CD14-positive monocyte (primary cell): ENCODE measurements at regions not wholly inside any gene's neighbourhood (a gene's known extent, or its start where the extent isn't known, plus 50 kb on each side); places are given as distances from the start of the nearest gene placed in this dataset.

Experiments
- DNase-seq, 3 donors: peaks; one replicate each; pipeline ENCODE4 v3.0.0-alpha.2; 2011 to 2022
- H2AFZ ChIP-seq: 2 replicates; pipeline ENCODE4 v1.6.0; 2012; ENCODE audit warnings: mild to moderate bottlenecking, low read depth, low read length, inconsistent platforms; ENCODE audit not compliant: insufficient read depth, poor library complexity, severe bottlenecking
- H3K27ac ChIP-seq, 2 donors: 1 replicate in 1 of 2; 2 replicates in 1 of 2; pipeline ENCODE4 v1.5.1; 2012 to 2013; ENCODE audit warnings: low read length in 2 of 2, control low read depth in 1 of 2, inconsistent platforms in 1 of 2, low read depth in 1 of 2, mild to moderate bottlenecking in 1 of 2
- H3K27me3 ChIP-seq, 2 donors: one replicate each; pipeline versions ENCODE4 v1.6.0 to v1.6.1; 2011 to 2013; ENCODE audit warnings: low read length in 2 of 2; ENCODE audit not compliant: control insufficient read depth in 2 of 2, insufficient read depth in 2 of 2
- H3K36me3 ChIP-seq, 2 donors: replicated peaks in 1 of 2; 1 replicate in 1 of 2; 2 replicates in 1 of 2; pipeline versions ENCODE4 v1.5.1 to v1.6.1; 2012 to 2013; ENCODE audit warnings: low read length in 2 of 2, control low read depth in 1 of 2, inconsistent platforms in 1 of 2, mild to moderate bottlenecking in 1 of 2; ENCODE audit not compliant: insufficient read depth in 2 of 2, control insufficient read depth in 1 of 2
- H3K4me1 ChIP-seq, 2 donors: 1 replicate in 1 of 2; 2 replicates in 1 of 2; pipeline versions ENCODE4 v1.5.1 to v1.6.1; 2012 to 2013; ENCODE audit warnings: low read length in 2 of 2, control low read depth in 1 of 2, inconsistent platforms in 1 of 2, mild to moderate bottlenecking in 1 of 2, moderate library complexity in 1 of 2; ENCODE audit not compliant: insufficient read depth in 2 of 2, control insufficient read depth in 1 of 2
- H3K4me2 ChIP-seq: replicated peaks from 2 replicates; pipeline ENCODE3; 2012; ENCODE audit warnings: low read length, moderate library complexity, mild to moderate bottlenecking; ENCODE audit not compliant: poor library complexity, severe bottlenecking; ENCODE audit errors: extremely low read depth
- H3K4me3 ChIP-seq, 3 experiments: fragments of 200-600 bp in 1 of 3; sonication (generic) in 1 of 3; replicated peaks in 1 of 3; 1 replicate in 2 of 3; 2 replicates in 1 of 3; pipeline ENCODE4 v1.5.1; 2011 to 2013; ENCODE audit warnings: low read length in 3 of 3, mild to moderate bottlenecking in 3 of 3, control low read depth in 2 of 3, low read depth in 2 of 3, inconsistent platforms in 1 of 3, moderate library complexity in 1 of 3
- H3K79me2 ChIP-seq: 2 replicates; pipeline ENCODE4 v1.6.0; 2012; ENCODE audit warnings: mild to moderate bottlenecking, control low read depth, inconsistent platforms, low read length, moderate library complexity; ENCODE audit not compliant: insufficient read depth
- H3K9ac ChIP-seq: 2 replicates; pipeline ENCODE4 v1.6.0; 2017; ENCODE audit warnings: low read length, mild to moderate bottlenecking; ENCODE audit not compliant: insufficient read depth, poor library complexity, severe bottlenecking
- H3K9me3 ChIP-seq, 2 donors: replicated peaks in 1 of 2; 1 replicate in 1 of 2; 2 replicates in 1 of 2; pipeline versions ENCODE4 v1.5.1 to v1.6.1; 2012 to 2013; ENCODE audit warnings: low read length in 2 of 2, control low read depth in 1 of 2; ENCODE audit not compliant: control insufficient read depth in 1 of 2, insufficient read depth in 1 of 2
- H4K20me1 ChIP-seq: 2 replicates; pipeline ENCODE4 v1.6.0; 2012; ENCODE audit warnings: mild to moderate bottlenecking, low read length, control low read depth, moderate library complexity; ENCODE audit not compliant: insufficient read depth
- H3K27ac Mint-ChIP-seq, 7 donors: one replicate each; pipeline ENCODE4 v1.8.0; 2020; ENCODE audit warnings: mild to moderate bottlenecking in 7 of 7, mixed read lengths in 7 of 7, moderate library complexity in 6 of 7, inconsistent platforms in 2 of 7
- H3K27me3 Mint-ChIP-seq, 3 donors: one replicate each; pipeline ENCODE4 v1.8.0; 2021 to 2022; ENCODE audit warnings: low read depth in 3 of 3, mild to moderate bottlenecking in 3 of 3, mixed read lengths in 3 of 3, moderate library complexity in 3 of 3, inconsistent platforms in 1 of 3
- H3K36me3 Mint-ChIP-seq, 2 donors: one replicate each; pipeline ENCODE4 v1.8.0; 2020; ENCODE audit warnings: mixed read lengths in 2 of 2, inconsistent platforms in 1 of 2, mild to moderate bottlenecking in 1 of 2
- H3K4me1 Mint-ChIP-seq: one replicate; pipeline ENCODE4 v1.8.0; 2020; ENCODE audit warnings: mild to moderate bottlenecking, mixed read lengths
- H3K4me3 Mint-ChIP-seq, 2 donors: one replicate each; pipeline ENCODE4 v1.8.0; 2020; ENCODE audit warnings: mild to moderate bottlenecking in 2 of 2, mixed read lengths in 2 of 2, moderate library complexity in 1 of 2
- H3K9me3 Mint-ChIP-seq, 7 donors: one replicate each; pipeline ENCODE4 v1.8.0; 2020 to 2022; ENCODE audit warnings: mixed read lengths in 7 of 7, mild to moderate bottlenecking in 6 of 7, moderate library complexity in 6 of 7, inconsistent platforms in 2 of 7
- WGBS: methylation state at CpG from one replicate; pipeline ENCODE4 v1.1.5; 2013; ENCODE audit warnings: missing lambda C conversion rate; ENCODE audit not compliant: insufficient coverage; 5-methylcytosine and 5-hydroxymethylcytosine counted together
- intact Hi-C, 2 donors: fragments of 100-400 bp; cut with micrococcal nuclease; formaldehyde crosslinking; loops; one replicate each; pipeline versions ENCODE4 v1.15.0 to v1.15.1; 2023
- TF ChIP-seq, protein P1 (sequence below): fragments of 200-600 bp; IDR thresholded peaks from one replicate; pipeline ENCODE4 v1.8.0; 2022; ENCODE audit warnings: antibody characterized with exemption, mild to moderate bottlenecking

DNA sequence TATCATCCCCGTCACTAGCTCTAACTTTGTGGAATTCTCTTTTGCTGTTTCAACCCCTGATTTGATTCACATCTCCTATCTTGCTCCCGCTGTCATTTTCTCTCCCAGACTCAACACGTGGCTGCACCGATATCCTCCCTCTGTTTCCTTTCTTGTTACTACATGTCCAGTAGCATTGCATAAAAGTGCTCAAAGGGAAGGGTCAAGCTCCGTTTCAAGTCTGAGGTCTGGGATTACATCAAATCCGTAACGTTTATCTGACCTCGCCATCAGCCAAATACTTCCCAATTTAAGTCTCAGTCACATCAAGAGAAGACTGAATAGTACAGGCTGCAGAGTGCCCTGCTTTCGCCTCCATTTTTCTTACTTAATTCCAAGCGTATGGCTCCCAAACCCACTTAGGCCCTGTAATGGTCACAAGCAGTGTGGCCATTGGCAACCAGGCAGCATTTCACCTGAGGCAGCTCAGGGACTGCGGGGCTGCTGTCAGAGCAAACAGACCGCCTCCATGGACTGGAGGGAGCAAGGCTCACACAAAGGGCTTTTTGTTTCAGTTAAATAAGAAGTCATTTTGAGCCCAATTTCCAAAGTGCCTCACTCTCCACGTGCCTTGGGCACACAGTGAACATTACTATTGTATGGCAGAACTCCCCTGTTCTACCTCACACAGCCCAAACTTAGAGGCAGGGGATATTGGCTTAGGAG, 217.8 kb downstream of the BCL11A start:
- intact Hi-C loops, result no loop called here
- H3K4me1 ChIP-seq, result peaks cover 45 to 48% of the 10 kb centered on the region in 2 donors
- H3K9me3 ChIP-seq, result no peaks in the 10 kb centered on the region
- no peaks in the 10 kb centered on the region for H3K36me3 ChIP-seq
- H3K9ac ChIP-seq, result peak overlapping the region; percentile 17
- peaks cover 55% of the 10 kb centered on the region for H3K4me1 Mint-ChIP-seq
- H3K27me3 ChIP-seq, result no peaks in the 10 kb centered on the region
- WGBS, result 17% methylated on average over 11 of the region's 13 CpGs
- TF ChIP-seq, protein P1, sequence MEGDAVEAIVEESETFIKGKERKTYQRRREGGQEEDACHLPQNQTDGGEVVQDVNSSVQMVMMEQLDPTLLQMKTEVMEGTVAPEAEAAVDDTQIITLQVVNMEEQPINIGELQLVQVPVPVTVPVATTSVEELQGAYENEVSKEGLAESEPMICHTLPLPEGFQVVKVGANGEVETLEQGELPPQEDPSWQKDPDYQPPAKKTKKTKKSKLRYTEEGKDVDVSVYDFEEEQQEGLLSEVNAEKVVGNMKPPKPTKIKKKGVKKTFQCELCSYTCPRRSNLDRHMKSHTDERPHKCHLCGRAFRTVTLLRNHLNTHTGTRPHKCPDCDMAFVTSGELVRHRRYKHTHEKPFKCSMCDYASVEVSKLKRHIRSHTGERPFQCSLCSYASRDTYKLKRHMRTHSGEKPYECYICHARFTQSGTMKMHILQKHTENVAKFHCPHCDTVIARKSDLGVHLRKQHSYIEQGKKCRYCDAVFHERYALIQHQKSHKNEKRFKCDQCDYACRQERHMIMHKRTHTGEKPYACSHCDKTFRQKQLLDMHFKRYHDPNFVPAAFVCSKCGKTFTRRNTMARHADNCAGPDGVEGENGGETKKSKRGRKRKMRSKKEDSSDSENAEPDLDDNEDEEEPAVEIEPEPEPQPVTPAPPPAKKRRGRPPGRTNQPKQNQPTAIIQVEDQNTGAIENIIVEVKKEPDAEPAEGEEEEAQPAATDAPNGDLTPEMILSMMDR, result no peak
- peak overlapping the region; percentile 68 for H2AFZ ChIP-seq
- H3K9me3 Mint-ChIP-seq, result peaks cover 0 to 8% (median 0%) of the 10 kb centered on the region in 7 donors
- peak overlapping the region in 1 of 3 experiments; percentile 51 for H3K4me3 ChIP-seq
- H3K27ac Mint-ChIP-seq, result peak overlapping the region; percentile 37 to 88 (median 66)
- H3K4me3 Mint-ChIP-seq, result peak overlapping the region; percentile 2 to 58
- peak overlapping the region; percentile 63 for H3K4me2 ChIP-seq
- H3K36me3 Mint-ChIP-seq, result peaks cover 6 to 7% of the 10 kb centered on the region in 2 donors
- H3K27me3 Mint-ChIP-seq, result no peaks in the 10 kb centered on the region
- H3K79me2 ChIP-seq, result no peaks in the 10 kb centered on the region
- peak; percentile 17 to 31 (median 21) for DNase-seq
- H4K20me1 ChIP-seq, result no peaks in the 10 kb centered on the region
- peak overlapping the region; percentile 42 to 83 for H3K27ac ChIP-seq

DNA sequence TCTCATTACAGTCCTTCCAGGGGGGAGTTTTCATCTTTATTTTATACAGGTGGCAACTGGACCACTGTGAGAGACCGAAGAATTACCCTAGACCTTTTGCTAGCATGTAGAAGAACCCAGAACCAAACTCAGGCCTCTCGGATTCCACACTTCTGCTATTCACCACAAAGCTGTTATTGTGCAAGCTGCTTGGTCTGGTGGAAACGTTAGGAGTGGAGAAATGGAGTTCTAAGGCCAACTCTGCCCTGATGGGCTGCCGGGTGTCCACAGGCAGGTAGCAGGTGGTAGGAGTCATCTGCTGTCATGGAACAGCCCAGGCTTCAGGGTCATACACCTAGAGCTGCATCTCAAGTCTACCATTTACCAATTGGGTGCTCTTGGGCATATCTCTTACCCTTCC, 218.8 kb downstream of the BCL11A start:
- peak overlapping the region in 1 of 3 experiments; percentile 51 for H3K4me3 ChIP-seq
- Mint-ChIP-seq H3K4me3 (no peak overlapping the region), H3K27ac (peak overlapping the region in 5 of 7 donors; percentile 13 to 81 (median 54)), H3K36me3 (peaks cover 6% of the 10 kb centered on the region in 2 donors), H3K27me3 (peaks cover 0 to 1% (median 0%) of the 10 kb centered on the region in 3 donors), H3K9me3 (peaks cover 0 to 8% (median 0%) of the 10 kb centered on the region in 7 donors), H3K4me1 (peaks cover 55% of the 10 kb centered on the region)
- 0% methylated on average over 1 of the region's 4 CpGs for WGBS
- H3K79me2 ChIP-seq, result no peaks in the 10 kb centered on the region
- peak overlapping the region; percentile 15 for H2AFZ ChIP-seq
- H3K36me3 ChIP-seq, result no peaks in the 10 kb centered on the region
- no peaks in the 10 kb centered on the region for H3K9me3 ChIP-seq
- peak; percentile 40 to 63 (median 50) for DNase-seq
- TF ChIP-seq, protein P1, result no peak
- no peak overlapping the region for H3K9ac ChIP-seq
- no peaks in the 10 kb centered on the region for H3K27me3 ChIP-seq
- H3K4me1 ChIP-seq, result peaks cover 45 to 48% of the 10 kb centered on the region in 2 donors
- H3K4me2 ChIP-seq, result peak overlapping the region; percentile 63
- intact Hi-C loops, result no loop called here
- no peaks in the 10 kb centered on the region for H4K20me1 ChIP-seq
- peak overlapping the region in 1 of 2 donors; percentile 83 for H3K27ac ChIP-seq
